Erythroblast (primary cell): ENCODE measurements at regions not wholly inside any gene's neighbourhood (a gene's known extent, or its start where the extent isn't known, plus 50 kb on each side); places are given as distances from the start of the nearest gene placed in this dataset.

Source experiments
- GATA1 ChIP-seq: IDR thresholded peaks from 2 replicates; pipeline ENCODE4 v1.6.1; 2011; ENCODE audit warnings: low read depth, mild to moderate bottlenecking, control low read depth, low read length, moderate library complexity
- POLR2A ChIP-seq: IDR thresholded peaks from 2 replicates; pipeline ENCODE4 v1.6.1; 2011; ENCODE audit warnings: mild to moderate bottlenecking, low read length

DNA sequence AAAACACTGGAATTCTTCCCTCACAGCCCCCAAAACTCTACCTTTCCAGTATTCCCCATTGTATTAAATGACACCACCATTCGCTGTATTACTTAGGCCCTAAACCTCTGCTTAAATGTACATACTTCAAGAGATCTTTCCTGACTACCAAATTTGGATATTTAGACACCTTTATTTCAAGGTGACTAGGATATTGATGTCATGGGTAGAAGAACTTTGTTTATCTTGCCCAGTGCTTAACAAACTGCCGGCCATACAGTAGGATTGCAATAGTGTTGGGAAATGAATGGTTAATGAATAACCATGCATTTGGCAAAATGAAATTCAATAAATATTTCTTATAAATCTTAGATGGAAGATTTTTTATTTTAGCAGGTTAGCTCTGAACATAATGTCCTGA lies 86.2 kb upstream of the CA10 start:
- no peak for TF ChIP-seq POLR2A
- no peak for TF ChIP-seq GATA1
